ENCODE measurements at regions not wholly inside any gene's neighbourhood (a gene's known extent, or its start where the extent isn't known, plus 50 kb on each side); places are given as distances from the start of the nearest gene placed in this dataset.
A peak's percentile ranks its signal among the peaks of the same experiment; 100 is the strongest.

GRCh38 chr3:174498638-174499037, 360.5 kb upstream of the NAALADL2 start:
- intact Hi-C loops (cut with micrococcal nuclease) (no loop called here), dilution Hi-C loops (cut with MboI; ENCODE audit: extremely low pct_ligation_motif_present, low sequenced_read_pairs) (no loop called here)
- TF ChIP-seq MYC (IDR thresholded peaks at IDR 0.05; ENCODE audit: low read depth, low read length) (no peak), EZH2 (IDR thresholded peaks at IDR 0.05; ENCODE audit: borderline replicate concordance, low read depth, low read length, severe bottlenecking) (no peak), GATA2 (IDR thresholded peaks at IDR 0.05; ENCODE audit: insufficient read depth, insufficient read length, low read depth, low read length) (no peak), POLR2AphosphoS5 (IDR thresholded peaks at IDR 0.05; ENCODE audit: insufficient read depth, low read depth, low read length) (no peak), POLR2A (IDR thresholded peaks at IDR 0.05; ENCODE audit: low read depth, low read length) (no peak), JUN (IDR thresholded peaks at IDR 0.05; ENCODE audit: borderline replicate concordance, insufficient read depth, insufficient read length, low read depth) (no peak), MAX (IDR thresholded peaks at IDR 0.05; ENCODE audit: insufficient read depth, insufficient read length) (no peak), FOS (IDR thresholded peaks at IDR 0.05; ENCODE audit: borderline replicate concordance, insufficient read depth, low read length) (no peak), CTCF (IDR thresholded peaks at IDR 0.05; ENCODE audit: extremely low read depth in 1 of 2, insufficient read depth in 1 of 2, low read depth in 1 of 2, low read length in 2 of 2) (no peak)
- ChIA-PET POLR2A (no interaction called here), CTCF (no interaction called here)
- Histone ChIP-seq H3K9me3 (replicated peaks; ENCODE audit: control insufficient read depth, insufficient read depth, low read length) (no peaks in the 10 kb centered on the region), H3K9me1 (replicated peaks; ENCODE audit: control insufficient read depth, extremely low read depth, insufficient read depth, low read length) (no peaks in the 10 kb centered on the region), H3K79me2 (ENCODE audit: control insufficient read depth, insufficient read depth, low read length) (no peaks in the 10 kb centered on the region), H2AFZ (ENCODE audit: low read depth, low read length) (peak overlapping the region; percentile 46), H3K4me2 (ENCODE audit: insufficient read depth, low read length) (peak overlapping the region; percentile 64), H3K36me3 (ENCODE audit: control insufficient read depth in 2 of 2, extremely low read depth in 1 of 2, insufficient read depth in 2 of 2, low read length in 2 of 2) (no peaks in the 10 kb centered on the region), H3K27ac (ENCODE audit: insufficient read depth, low read depth, low read length) (no peak overlapping the region), H3K4me1 (ENCODE audit: control insufficient read depth, extremely low read depth, insufficient read depth, low read length) (peaks cover 3% of the 10 kb centered on the region), H3K27me3 (ENCODE audit: control insufficient read depth in 2 of 2, insufficient read depth in 2 of 2, low read length in 2 of 2) (no peaks in the 10 kb centered on the region), H3K9ac (replicated peaks; ENCODE audit: extremely low read depth, insufficient read depth, low read length) (no peak overlapping the region), H3K4me3 (replicated peaks in 1 of 3; ENCODE audit: insufficient read depth in 1 of 3, low read depth in 1 of 3, low read length in 3 of 3) (peak overlapping the region in 1 of 3 experiments; percentile 35), H4K20me1 (replicated peaks; ENCODE audit: control insufficient read depth, extremely low read depth, insufficient read depth, low read length) (no peaks in the 10 kb centered on the region)
- FAIRE-seq = no peak
- DNase-seq (ENCODE audit: low read depth, low spot score) = peak; percentile 28
- no TSS peak for BruUV-seq (replicated peaks)

Measured in endothelial cell of umbilical vein (primary cell).